Naive B cell (primary cell): ENCODE measurements at regions not wholly inside any gene's neighbourhood (a gene's known extent, or its start where the extent isn't known, plus 50 kb on each side); places are given as distances from the start of the nearest gene placed in this dataset.
A peak's percentile ranks its signal among the peaks of the same experiment; 100 is the strongest.

Source experiments
- ATAC-seq, 2 donors: fragments of 150-1000 bp; cut with Tn5 transposase; 2 replicates each; pipeline ENCODE4 v1.10.0; 2021; ENCODE audit warnings: low read depth in 2 of 2, mild to moderate bottlenecking in 2 of 2, moderate library complexity in 2 of 2
- DNase-seq: peaks from one replicate; pipeline ENCODE4 v3.0.0; 2022
- H3K27ac Mint-ChIP-seq, 6 donors: one replicate each; pipeline ENCODE4 v1.8.0; 2020 to 2022; ENCODE audit warnings: mild to moderate bottlenecking in 6 of 6, mixed read lengths in 6 of 6, moderate library complexity in 5 of 6, inconsistent platforms in 2 of 6
- H3K27me3 Mint-ChIP-seq, 3 donors: one replicate each; pipeline ENCODE4 v1.8.0; 2021 to 2022; ENCODE audit warnings: mixed read lengths in 3 of 3, mild to moderate bottlenecking in 1 of 3
- H3K36me3 Mint-ChIP-seq, 2 donors: one replicate each; pipeline ENCODE4 v1.8.0; 2020 to 2022; ENCODE audit warnings: mixed read lengths in 2 of 2, inconsistent platforms in 1 of 2, mild to moderate bottlenecking in 1 of 2
- H3K4me1 Mint-ChIP-seq, 3 donors: one replicate each; pipeline ENCODE4 v1.8.0; 2020 to 2022; ENCODE audit warnings: mixed read lengths in 3 of 3, inconsistent platforms in 1 of 3, mild to moderate bottlenecking in 1 of 3, moderate library complexity in 1 of 3
- H3K4me3 Mint-ChIP-seq, 8 donors: one replicate each; pipeline ENCODE4 v1.8.0; 2020 to 2022; ENCODE audit warnings: mild to moderate bottlenecking in 8 of 8, mixed read lengths in 8 of 8, moderate library complexity in 8 of 8, inconsistent platforms in 2 of 8
- H3K9me3 Mint-ChIP-seq, 7 donors: one replicate each; pipeline ENCODE4 v1.8.0; 2020 to 2022; ENCODE audit warnings: mixed read lengths in 7 of 7, mild to moderate bottlenecking in 5 of 7, inconsistent platforms in 2 of 7, moderate library complexity in 1 of 7

GRCh38 chr7:46028246-46028645 is 107.2 kb upstream of the IGFBP3 start:
- H3K9me3 Mint-ChIP-seq: peaks cover 0 to 5% (median 0%) of the 10 kb centered on the region in 7 donors
- H3K27ac Mint-ChIP-seq: no peak overlapping the region
- peaks cover 0 to 2% (median 0%) of the 10 kb centered on the region in 3 donors for H3K27me3 Mint-ChIP-seq
- no peak overlapping the region for H3K4me3 Mint-ChIP-seq
- no peaks in the 10 kb centered on the region for H3K36me3 Mint-ChIP-seq
- DNase-seq (no peak), ATAC-seq (no peak)
- H3K4me1 Mint-ChIP-seq: no peaks in the 10 kb centered on the region

GRCh38 chr7:46026741-46027140 is 105.7 kb upstream of the IGFBP3 start:
- Mint-ChIP-seq H3K4me1 (no peaks in the 10 kb centered on the region), H3K27ac (no peak overlapping the region), H3K4me3 (no peak overlapping the region), H3K27me3 (no peaks in the 10 kb centered on the region), H3K36me3 (no peaks in the 10 kb centered on the region), H3K9me3 (peaks cover 0 to 5% (median 1%) of the 10 kb centered on the region in 7 donors)
- ATAC-seq (no peak), DNase-seq (no peak)

GRCh38 chr7:46024263-46024916 is 103.3 kb upstream of the IGFBP3 start:
- Mint-ChIP-seq H3K9me3 (peaks cover 0 to 5% (median 1%) of the 10 kb centered on the region in 7 donors), H3K27ac (no peak overlapping the region), H3K4me1 (no peaks in the 10 kb centered on the region), H3K4me3 (peak overlapping the region in 1 of 8 donors; percentile 31), H3K27me3 (no peaks in the 10 kb centered on the region), H3K36me3 (no peaks in the 10 kb centered on the region)
- ATAC-seq (no peak), DNase-seq (no peak)

GRCh38 chr7:46022397-46022796 is 101.3 kb upstream of the IGFBP3 start:
- peaks cover 0 to 18% (median 5%) of the 10 kb centered on the region in 7 donors for H3K9me3 Mint-ChIP-seq
- H3K27ac Mint-ChIP-seq: no peak overlapping the region
- no peak overlapping the region for H3K4me3 Mint-ChIP-seq
- H3K4me1 Mint-ChIP-seq: no peaks in the 10 kb centered on the region
- no peaks in the 10 kb centered on the region for H3K36me3 Mint-ChIP-seq
- DNase-seq (no peak), ATAC-seq (no peak)
- H3K27me3 Mint-ChIP-seq: no peaks in the 10 kb centered on the region

GRCh38 chr7:46015107-46015868 is 94.2 kb upstream of the IGFBP3 start:
- DNase-seq: no peak
- ATAC-seq: no peak

GRCh38 chr7:46011501-46011900 is 90.4 kb upstream of the IGFBP3 start:
- Mint-ChIP-seq H3K36me3 (no peaks in the 10 kb centered on the region), H3K4me3 (no peak overlapping the region), H3K27ac (no peak overlapping the region), H3K4me1 (no peaks in the 10 kb centered on the region), H3K9me3 (peaks cover 0 to 2% (median 0%) of the 10 kb centered on the region in 7 donors), H3K27me3 (peaks cover 0 to 9% (median 9%) of the 10 kb centered on the region in 3 donors)
- ATAC-seq: no peak
- DNase-seq: no peak

More at GRCh38 chr7:46015107-46015868, 94.2 kb upstream of the IGFBP3 start:
- Mint-ChIP-seq H3K36me3 (no peaks in the 10 kb centered on the region), H3K4me3 (no peak overlapping the region), H3K4me1 (no peaks in the 10 kb centered on the region), H3K27ac (no peak overlapping the region), H3K27me3 (peaks cover 0 to 9% (median 5%) of the 10 kb centered on the region in 3 donors), H3K9me3 (peaks cover 3 to 20% (median 6%) of the 10 kb centered on the region in 7 donors)

GRCh38 chr7:46011059-46011458 is 90.0 kb upstream of the IGFBP3 start:
- Mint-ChIP-seq H3K4me1 (no peaks in the 10 kb centered on the region), H3K4me3 (no peak overlapping the region), H3K27ac (no peak overlapping the region), H3K36me3 (no peaks in the 10 kb centered on the region), H3K9me3 (peaks cover 0 to 2% (median 0%) of the 10 kb centered on the region in 7 donors), H3K27me3 (peaks cover 0 to 9% (median 9%) of the 10 kb centered on the region in 3 donors)
- DNase-seq (no peak), ATAC-seq (no peak)

- H3K36me3 Mint-ChIP-seq: no peaks in the 10 kb centered on the region
- peaks cover 0 to 9% (median 9%) of the 10 kb centered on the region in 3 donors for H3K27me3 Mint-ChIP-seq
- no peak for DNase-seq
Measured at GRCh38 chr7:46009211-46009610, 88.1 kb upstream of the IGFBP3 start.

GRCh38 chr7:46007990-46008643 is 87.0 kb upstream of the IGFBP3 start:
- Mint-ChIP-seq H3K27me3 (peaks cover 0 to 9% (median 4%) of the 10 kb centered on the region in 3 donors), H3K9me3 (peaks cover 0 to 7% (median 1%) of the 10 kb centered on the region in 7 donors), H3K4me1 (peaks cover 0 to 9% (median 0%) of the 10 kb centered on the region in 3 donors), H3K27ac (no peak overlapping the region), H3K4me3 (no peak overlapping the region), H3K36me3 (no peaks in the 10 kb centered on the region)
- ATAC-seq: no peak
- DNase-seq: no peak

More at GRCh38 chr7:46009211-46009610, 88.1 kb upstream of the IGFBP3 start:
- Mint-ChIP-seq H3K4me1 (peaks cover 0 to 5% (median 0%) of the 10 kb centered on the region in 3 donors), H3K9me3 (peaks cover 0 to 2% (median under 1%) of the 10 kb centered on the region in 7 donors), H3K4me3 (no peak overlapping the region), H3K27ac (no peak overlapping the region)
- no peak for ATAC-seq

- Mint-ChIP-seq H3K9me3 (peaks cover 0 to 7% (median 2%) of the 10 kb centered on the region in 7 donors), H3K4me1 (peaks cover 0 to 9% (median 0%) of the 10 kb centered on the region in 3 donors), H3K36me3 (no peaks in the 10 kb centered on the region), H3K27ac (no peak overlapping the region), H3K4me3 (no peak overlapping the region), H3K27me3 (peaks cover 0 to 9% (median 4%) of the 10 kb centered on the region in 3 donors)
- ATAC-seq: no peak
- DNase-seq: no peak
Measured at GRCh38 chr7:46007194-46007593, 86.1 kb upstream of the IGFBP3 start.

GRCh38 chr7:46006723-46007122 is 85.7 kb upstream of the IGFBP3 start:
- H3K36me3 Mint-ChIP-seq: no peaks in the 10 kb centered on the region
- no peak for ATAC-seq
- H3K4me1 Mint-ChIP-seq: peaks cover 0 to 9% (median 0%) of the 10 kb centered on the region in 3 donors
- H3K27ac Mint-ChIP-seq: no peak overlapping the region
- no peak overlapping the region for H3K4me3 Mint-ChIP-seq
- peaks cover 0 to 5% (median 4%) of the 10 kb centered on the region in 3 donors for H3K27me3 Mint-ChIP-seq
- DNase-seq: no peak
- H3K9me3 Mint-ChIP-seq: peaks cover 0 to 8% (median 3%) of the 10 kb centered on the region in 7 donors

GRCh38 chr7:46006212-46006611 is 85.1 kb upstream of the IGFBP3 start:
- no peak for DNase-seq
- H3K4me1 Mint-ChIP-seq: peaks cover 0 to 9% (median 0%) of the 10 kb centered on the region in 3 donors
- H3K9me3 Mint-ChIP-seq: peaks cover 0 to 13% (median 6%) of the 10 kb centered on the region in 7 donors
- H3K27ac Mint-ChIP-seq: no peak overlapping the region
- peaks cover 0 to 4% (median 0%) of the 10 kb centered on the region in 3 donors for H3K27me3 Mint-ChIP-seq
- H3K4me3 Mint-ChIP-seq: no peak overlapping the region
- no peaks in the 10 kb centered on the region for H3K36me3 Mint-ChIP-seq
- ATAC-seq: no peak

- H3K4me1 Mint-ChIP-seq: peaks cover 0 to 9% (median 0%) of the 10 kb centered on the region in 3 donors
- no peak overlapping the region for H3K4me3 Mint-ChIP-seq
- peaks cover 0 to 14% (median 7%) of the 10 kb centered on the region in 7 donors for H3K9me3 Mint-ChIP-seq
- no peak for ATAC-seq
- H3K27ac Mint-ChIP-seq: no peak overlapping the region
- DNase-seq: no peak
- H3K27me3 Mint-ChIP-seq: peaks cover 0 to 4% (median 0%) of the 10 kb centered on the region in 3 donors
- H3K36me3 Mint-ChIP-seq: no peaks in the 10 kb centered on the region
Measured at GRCh38 chr7:46004965-46005364, 83.9 kb upstream of the IGFBP3 start.
